Keratinocyte (primary cell): ENCODE measurements at regions not wholly inside any gene's neighbourhood (a gene's known extent, or its start where the extent isn't known, plus 50 kb on each side); places are given as distances from the start of the nearest gene placed in this dataset.

Experiments
- DNase-seq: peaks from one replicate; pipeline ENCODE4 v3.0.0-alpha.2; 2011; ENCODE audit warnings: low read depth, missing footprints, low spot score
- FAIRE-seq: peaks from 2 replicates; lab custom pipeline; 2011; peaks lifted over from hg19 to GRCh38; lab: Jason Lieb, UNC
- H2AFZ ChIP-seq: 2 replicates; pipeline ENCODE4 v1.6.0; 2012; ENCODE audit warnings: low read length, control low read depth, inconsistent platforms; ENCODE audit not compliant: control insufficient read depth
- H3K27ac ChIP-seq: 2 replicates; pipeline ENCODE4 v1.5.1; 2011; ENCODE audit warnings: low read length; ENCODE audit not compliant: control insufficient read depth, insufficient read depth
- H3K27me3 ChIP-seq: 3 replicates; pipeline ENCODE4 v1.6.0; 2011; ENCODE audit warnings: low read length; ENCODE audit not compliant: control insufficient read depth, insufficient read depth; ENCODE audit errors: extremely low read depth
- H3K36me3 ChIP-seq, 2 experiments: 2 replicates in 1 of 2; 3 replicates in 1 of 2; pipeline ENCODE4 v1.5.1; 2011; ENCODE audit warnings: low read length in 2 of 2, mild to moderate bottlenecking in 1 of 2; ENCODE audit not compliant: control insufficient read depth in 2 of 2, insufficient read depth in 2 of 2; ENCODE audit errors: extremely low read depth in 1 of 2
- H3K4me1 ChIP-seq: 3 replicates; pipeline ENCODE4 v1.5.1; 2011; ENCODE audit warnings: low read length; ENCODE audit not compliant: control insufficient read depth, insufficient read depth; ENCODE audit errors: extremely low read depth
- H3K4me2 ChIP-seq: 3 replicates; pipeline ENCODE4 v1.6.0; 2011; ENCODE audit warnings: low read depth, low read length; ENCODE audit not compliant: control insufficient read depth, insufficient read depth; ENCODE audit errors: extremely low read depth
- H3K4me3 ChIP-seq, 3 experiments: fragments of 200-600 bp in 1 of 3; sonication (generic) in 1 of 3; 2 replicates in 2 of 3; 3 replicates in 1 of 3; pipeline ENCODE4 v1.5.1; 2011 to 2016; ENCODE audit warnings: low read length in 3 of 3, mild to moderate bottlenecking in 3 of 3, control low read depth in 2 of 3, inconsistent platforms in 1 of 3, low read depth in 1 of 3, mixed read lengths in 1 of 3, mixed run types in 1 of 3, moderate library complexity in 1 of 3; ENCODE audit not compliant: control insufficient read depth in 2 of 3, insufficient read depth in 2 of 3; ENCODE audit errors: extremely low read depth in 1 of 3
- H3K79me2 ChIP-seq: 2 replicates; pipeline ENCODE4 v1.6.0; 2012; ENCODE audit warnings: low read length; ENCODE audit not compliant: control insufficient read depth, insufficient read depth
- H3K9ac ChIP-seq: 3 replicates; pipeline ENCODE4 v1.6.0; 2011; ENCODE audit warnings: low read length; ENCODE audit not compliant: control insufficient read depth, insufficient read depth; ENCODE audit errors: extremely low read depth
- H3K9me1 ChIP-seq: 3 replicates; pipeline ENCODE4 v1.6.0; 2011; ENCODE audit warnings: low read length; ENCODE audit not compliant: control insufficient read depth, insufficient read depth; ENCODE audit errors: extremely low read depth
- H3K9me3 ChIP-seq: 2 replicates; pipeline ENCODE4 v1.5.1; 2012; ENCODE audit warnings: low read depth, low read length; ENCODE audit not compliant: control insufficient read depth
- H4K20me1 ChIP-seq: 3 replicates; pipeline ENCODE4 v1.6.0; 2011; ENCODE audit warnings: low read length; ENCODE audit not compliant: control insufficient read depth, insufficient read depth; ENCODE audit errors: extremely low read depth
- CTCF ChIP-seq, 3 experiments: IDR thresholded peaks in 1 of 3; conservative IDR thresholded peaks in 1 of 3; optimal IDR thresholded peaks in 1 of 3; 2 replicates in 2 of 3; 3 replicates in 1 of 3; pipeline versions ENCODE3 to v1.5.1; 2011; ENCODE audit warnings: low read length in 3 of 3, mild to moderate bottlenecking in 3 of 3, moderate library complexity in 2 of 3, control low read depth in 1 of 3, inconsistent platforms in 1 of 3; ENCODE audit not compliant: insufficient read depth in 2 of 3; ENCODE audit errors: extremely low read depth in 1 of 3
- EZH2 ChIP-seq: IDR thresholded peaks from one replicate; pipeline ENCODE4 v1.6.1; 2012; ENCODE audit warnings: inconsistent platforms, mild to moderate bottlenecking, low read length, moderate library complexity
- dilution Hi-C: fragments of 300-500 bp; cut with MboI; formaldehyde crosslinking; loops from one replicate; pipeline ENCODE4 v1.7.0; 2020; ENCODE audit warnings: low sequenced_read_pairs; ENCODE audit not compliant: extremely low pct_ligation_motif_present

GRCh38 chr10:25745976-25746375, 188.1 kb upstream of the MYO3A start:
- H3K9me1 ChIP-seq = no peaks in the 10 kb centered on the region
- dilution Hi-C loops = no loop called here
- no peak overlapping the region for H3K9ac ChIP-seq
- H3K36me3 ChIP-seq = no peaks in the 10 kb centered on the region
- no peak overlapping the region for H3K4me2 ChIP-seq
- no peak overlapping the region for H3K4me3 ChIP-seq
- TF ChIP-seq EZH2 (no peak), CTCF (optimal IDR thresholded peaks at IDR 0.05 in 1 of 3, IDR thresholded peaks at IDR 0.05 in 1 of 3, conservative IDR thresholded peaks at IDR 0.05 in 1 of 3; ENCODE audit: extremely low read depth in 1 of 3, insufficient read depth in 2 of 3, low read length in 3 of 3) (no peak)
- H4K20me1 ChIP-seq = no peaks in the 10 kb centered on the region
- no peaks in the 10 kb centered on the region for H3K27me3 ChIP-seq
- no peak for FAIRE-seq
- H3K79me2 ChIP-seq = no peaks in the 10 kb centered on the region
- no peaks in the 10 kb centered on the region for H3K9me3 ChIP-seq
- H2AFZ ChIP-seq = no peak overlapping the region
- H3K4me1 ChIP-seq = no peaks in the 10 kb centered on the region
- H3K27ac ChIP-seq = no peak overlapping the region
- DNase-seq = no peak

- no peak for DNase-seq
- H3K36me3 ChIP-seq = no peaks in the 10 kb centered on the region
- no peak overlapping the region for H3K4me3 ChIP-seq
- no peak overlapping the region for H3K27ac ChIP-seq
- no peaks in the 10 kb centered on the region for H3K79me2 ChIP-seq
- FAIRE-seq = no peak
- TF ChIP-seq EZH2 = no peak
- TF ChIP-seq CTCF (optimal IDR thresholded peaks at IDR 0.05 in 1 of 3, IDR thresholded peaks at IDR 0.05 in 1 of 3, conservative IDR thresholded peaks at IDR 0.05 in 1 of 3; ENCODE audit: extremely low read depth in 1 of 3, insufficient read depth in 2 of 3, low read length in 3 of 3) = no peak
- no peaks in the 10 kb centered on the region for H3K27me3 ChIP-seq
- dilution Hi-C loops = no loop called here
- H3K4me2 ChIP-seq = no peak overlapping the region
- no peaks in the 10 kb centered on the region for H3K9me3 ChIP-seq
- no peaks in the 10 kb centered on the region for H4K20me1 ChIP-seq
- H3K4me1 ChIP-seq = no peaks in the 10 kb centered on the region
- H3K9ac ChIP-seq = no peak overlapping the region
- H2AFZ ChIP-seq = no peak overlapping the region
- no peaks in the 10 kb centered on the region for H3K9me1 ChIP-seq
These were observed 186.9 kb upstream of the MYO3A start for GRCh38 chr10:25747084-25747483.
